ENCODE measurements at regions not wholly inside any gene's neighbourhood (a gene's known extent, or its start where the extent isn't known, plus 50 kb on each side); places are given as distances from the start of the nearest gene placed in this dataset.

DNA sequence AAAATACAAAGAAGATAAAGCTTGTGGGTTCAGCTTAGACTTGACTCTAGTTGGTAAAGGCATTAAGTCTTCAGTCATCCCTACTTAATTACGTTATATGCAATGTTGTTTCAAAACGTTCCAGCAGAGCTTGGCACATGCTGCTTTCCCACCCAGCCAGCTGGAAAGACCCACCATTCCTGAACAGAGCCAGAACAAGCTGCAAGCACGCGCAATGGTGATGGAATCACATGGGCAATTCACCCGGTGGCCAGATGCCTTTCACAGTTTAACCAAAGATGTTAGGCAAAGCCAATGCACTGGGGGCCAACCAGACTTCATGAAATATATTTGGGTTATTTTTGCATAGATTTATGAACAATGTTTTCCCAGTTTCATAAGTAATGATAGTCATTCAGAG, 123.4 kb upstream of the CDH20 start:
- TF ChIP-seq EZH2 (IDR thresholded peaks at IDR 0.05; ENCODE audit: borderline replicate concordance, low read length), result no peak
- no peak for TF ChIP-seq CTCF (IDR thresholded peaks at IDR 0.05; ENCODE audit: low read length)
- H3K27ac ChIP-seq (ENCODE audit: low read depth, low read length, poor library complexity, severe bottlenecking), result no peak overlapping the region
- no peak overlapping the region for H3K4me2 ChIP-seq (ENCODE audit: low read length)

GRCh38 chr18:61216051-61216450, 117.2 kb upstream of the CDH20 start:
- no peaks in the 10 kb centered on the region for H3K9me3 ChIP-seq (ENCODE audit: low read length)
- H3K4me3 ChIP-seq (ENCODE audit: low read depth, low read length, poor library complexity, severe bottlenecking), result no peak overlapping the region
- no peak overlapping the region for H3K4me2 ChIP-seq (ENCODE audit: low read length)
- no peaks in the 10 kb centered on the region for H3F3A ChIP-seq (ENCODE audit: insufficient read depth, low read length)
- no peak overlapping the region for H3K9ac ChIP-seq (ENCODE audit: low read length)
- TF ChIP-seq EZH2 (IDR thresholded peaks at IDR 0.05; ENCODE audit: borderline replicate concordance, low read length) (no peak), CTCF (IDR thresholded peaks at IDR 0.05; ENCODE audit: low read length) (no peak)
- no peaks in the 10 kb centered on the region for H3K79me2 ChIP-seq (ENCODE audit: insufficient read depth, low read length)
- no peak overlapping the region for H3K27ac ChIP-seq (ENCODE audit: low read depth, low read length, poor library complexity, severe bottlenecking)
- no peaks in the 10 kb centered on the region for H3K4me1 ChIP-seq (ENCODE audit: insufficient read depth, low read length, severe bottlenecking)
- no peak overlapping the region for H2AFZ ChIP-seq (ENCODE audit: low read length)
- H3K27me3 ChIP-seq (ENCODE audit: insufficient read depth, low read length), result no peaks in the 10 kb centered on the region
- no peaks in the 10 kb centered on the region for H3K9me2 ChIP-seq (ENCODE audit: low read depth, low read length)
- H3K36me3 ChIP-seq (ENCODE audit: insufficient read depth, low read length), result no peaks in the 10 kb centered on the region
- no peaks in the 10 kb centered on the region for H4K20me1 ChIP-seq (ENCODE audit: insufficient read depth, low read length)

More for the DNA sequence above, 123.4 kb upstream of the CDH20 start:
- no peaks in the 10 kb centered on the region for H3K4me1 ChIP-seq (ENCODE audit: insufficient read depth, low read length, severe bottlenecking)
- H2AFZ ChIP-seq (ENCODE audit: low read length), result no peak overlapping the region
- no peaks in the 10 kb centered on the region for H3K9me3 ChIP-seq (ENCODE audit: low read length)
- H3F3A ChIP-seq (ENCODE audit: insufficient read depth, low read length), result no peaks in the 10 kb centered on the region
- H4K20me1 ChIP-seq (ENCODE audit: insufficient read depth, low read length), result 0 out of 2 replicates have a peak, but pooled peaks cover 2% of the 10 kb centered on the region
- H3K27me3 ChIP-seq (ENCODE audit: insufficient read depth, low read length), result no peaks in the 10 kb centered on the region
- no peaks in the 10 kb centered on the region for H3K9me2 ChIP-seq (ENCODE audit: low read depth, low read length)
- H3K9ac ChIP-seq (ENCODE audit: low read length), result no peak overlapping the region
- no peaks in the 10 kb centered on the region for H3K36me3 ChIP-seq (ENCODE audit: insufficient read depth, low read length)
- no peaks in the 10 kb centered on the region for H3K79me2 ChIP-seq (ENCODE audit: insufficient read depth, low read length)
- H3K4me3 ChIP-seq (ENCODE audit: low read depth, low read length, poor library complexity, severe bottlenecking), result no peak overlapping the region

DNA sequence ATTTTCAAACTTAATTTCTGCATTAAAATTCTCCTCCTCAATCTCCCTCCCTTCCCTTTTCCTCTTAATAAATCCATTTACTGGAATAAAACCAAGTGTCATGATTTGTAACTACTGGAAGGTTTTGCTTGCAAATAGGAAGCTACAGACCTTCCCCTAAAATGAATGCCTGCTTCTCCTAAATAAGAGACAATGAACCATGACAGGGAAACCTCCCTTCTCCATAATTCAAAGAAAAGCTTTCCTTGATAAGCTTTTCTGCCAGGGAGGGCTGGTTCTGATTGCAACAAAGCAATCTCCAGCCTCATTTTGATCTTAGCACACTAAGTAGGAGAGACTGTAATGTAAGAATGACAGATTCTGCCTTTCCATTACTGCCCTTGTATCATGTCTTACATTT, 111.0 kb upstream of the CDH20 start:
- Histone ChIP-seq H3K79me2 (ENCODE audit: insufficient read depth, low read length) (no peaks in the 10 kb centered on the region), H3K27ac (ENCODE audit: low read depth, low read length, poor library complexity, severe bottlenecking) (no peak overlapping the region)
- TF ChIP-seq CTCF (IDR thresholded peaks at IDR 0.05; ENCODE audit: low read length) (no peak), EZH2 (IDR thresholded peaks at IDR 0.05; ENCODE audit: borderline replicate concordance, low read length) (no peak)

More for the DNA sequence above, 111.0 kb upstream of the CDH20 start:
- Histone ChIP-seq H3K27me3 (ENCODE audit: insufficient read depth, low read length) (no peaks in the 10 kb centered on the region), H3K36me3 (ENCODE audit: insufficient read depth, low read length) (no peaks in the 10 kb centered on the region), H3K4me2 (ENCODE audit: low read length) (no peak overlapping the region), H2AFZ (ENCODE audit: low read length) (no peak overlapping the region), H3K4me3 (ENCODE audit: low read depth, low read length, poor library complexity, severe bottlenecking) (no peak overlapping the region), H3K9me3 (ENCODE audit: low read length) (no peaks in the 10 kb centered on the region), H3K9ac (ENCODE audit: low read length) (no peak overlapping the region), H4K20me1 (ENCODE audit: insufficient read depth, low read length) (no peaks in the 10 kb centered on the region), H3F3A (ENCODE audit: insufficient read depth, low read length) (no peaks in the 10 kb centered on the region), H3K4me1 (ENCODE audit: insufficient read depth, low read length, severe bottlenecking) (no peaks in the 10 kb centered on the region), H3K9me2 (ENCODE audit: low read depth, low read length) (no peaks in the 10 kb centered on the region)

Data from OCI-LY1 (cell line).